Stimulated activated CD4-positive, alpha-beta T cell treated with anti-CD3 and anti-CD28 coated beads, Interleukin-15, amount 100 ng/mL, for 24 hours (primary cell): ENCODE measurements at regions not wholly inside any gene's neighbourhood (a gene's known extent, or its start where the extent isn't known, plus 50 kb on each side); places are given as distances from the start of the nearest gene placed in this dataset.
"Not testable (repeated sequence)": the region's sequence is repeated elsewhere in the genome, so short reads cannot be mapped to it uniquely, and the experiment has no call there.

ENCODE experiments used
- DNase-seq: peaks from one replicate; pipeline ENCODE4 v3.0.0-alpha.2; 2020

DNA sequence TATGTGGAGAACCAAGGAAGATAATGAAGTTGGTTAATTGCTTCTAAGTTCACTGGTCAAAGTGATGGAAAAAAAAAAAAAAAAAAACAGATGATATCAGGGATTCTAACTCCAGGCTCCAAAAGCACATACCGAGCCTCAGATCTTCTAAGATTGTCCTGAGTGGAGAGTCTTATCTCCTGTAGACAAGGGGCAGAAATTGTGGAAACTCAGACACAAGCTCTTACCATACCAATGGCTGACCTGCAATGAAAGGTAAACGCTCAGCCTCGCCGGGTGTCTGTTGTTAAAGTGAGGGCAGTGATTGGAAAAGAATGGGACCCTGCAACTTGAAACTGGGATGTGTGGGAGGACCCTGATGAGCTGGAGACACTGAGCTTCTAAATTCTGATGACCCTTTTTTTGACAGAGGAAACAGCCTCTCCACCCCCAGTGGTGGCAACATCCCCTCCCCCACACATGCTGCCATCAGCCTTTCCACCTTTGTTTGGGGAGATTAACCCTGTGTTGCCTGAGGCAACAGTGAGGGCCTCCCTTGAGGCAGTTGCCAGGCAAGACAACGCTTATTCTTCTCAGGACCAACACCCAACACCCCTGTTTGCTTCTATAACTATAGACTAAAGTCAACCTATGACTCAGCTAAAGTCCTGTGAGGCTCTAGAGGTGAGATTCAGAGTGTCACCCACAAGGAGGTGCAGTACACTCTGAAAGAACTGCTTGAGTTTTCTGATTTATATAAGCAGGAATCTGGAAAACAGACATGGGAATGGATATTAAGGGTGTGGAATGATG is 154.0 kb downstream of the THBS2 start:
- no peak for DNase-seq

DNA sequence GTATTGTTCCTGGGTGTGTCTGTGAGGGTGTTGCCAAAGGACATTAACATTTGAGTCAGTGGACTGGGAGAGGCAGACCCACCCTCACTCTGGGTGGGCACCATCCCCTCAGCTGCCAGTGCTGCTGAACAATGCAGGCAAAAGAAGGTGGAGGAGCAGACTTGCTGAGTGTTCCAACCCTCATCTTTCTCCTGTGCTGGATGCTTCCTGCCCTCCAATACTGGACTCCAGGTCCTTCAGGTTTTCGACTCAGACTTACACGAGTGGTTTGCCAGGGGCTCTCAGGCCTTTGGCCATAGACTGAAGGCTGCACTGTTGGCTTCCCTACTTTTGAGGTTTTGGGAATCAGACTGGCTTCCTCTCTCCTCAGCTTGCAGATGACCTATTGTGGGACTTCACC is 155.0 kb downstream of the THBS2 start:
- DNase-seq = not testable (repeated sequence)

DNA sequence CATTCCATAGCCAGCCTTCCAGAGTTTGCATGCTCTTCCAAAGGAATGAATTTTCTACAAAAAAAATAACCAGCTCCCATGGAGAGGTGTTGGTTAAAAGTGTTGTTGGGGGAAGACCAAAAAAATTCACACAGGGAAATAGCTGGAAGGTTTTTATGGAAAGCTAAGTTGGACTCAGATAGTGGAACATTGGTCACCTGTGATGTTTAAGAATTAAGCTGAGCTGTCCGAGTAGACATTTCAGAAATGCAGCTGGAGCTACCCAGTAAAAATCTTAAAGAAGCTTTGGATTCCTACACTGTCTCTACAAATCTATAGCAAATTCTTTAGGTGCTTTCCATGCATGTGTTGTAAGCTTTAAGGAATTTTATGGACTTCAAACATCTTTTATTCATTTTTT is 155.5 kb downstream of the THBS2 start:
- no peak for DNase-seq

DNA sequence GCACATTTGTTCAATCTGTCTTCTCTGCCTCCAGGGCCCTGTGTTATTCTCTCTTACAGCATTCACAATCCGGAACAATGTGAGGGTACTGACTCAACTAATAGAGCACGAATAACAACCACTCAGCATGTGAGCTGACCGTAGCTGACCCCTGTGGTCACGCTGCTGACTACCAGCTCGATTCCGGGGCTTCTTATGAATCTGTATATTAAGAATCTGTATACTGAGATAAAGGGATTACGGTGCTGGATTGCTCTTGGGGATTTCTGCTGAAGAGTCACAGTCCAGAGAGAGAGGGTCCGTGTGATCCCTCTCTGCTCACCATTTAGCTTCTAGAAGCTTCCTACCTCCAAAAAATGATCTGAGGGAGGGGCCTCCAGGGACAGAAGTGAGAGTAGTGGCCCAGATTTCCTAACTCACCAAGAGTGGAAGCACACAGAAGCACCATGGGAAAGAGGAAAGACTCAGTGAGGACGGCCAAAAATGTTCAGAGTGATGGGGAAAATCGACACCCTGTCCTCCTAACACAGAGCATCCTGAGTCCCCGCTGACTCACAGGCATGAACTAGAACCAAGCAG is 156.2 kb downstream of the THBS2 start:
- DNase-seq = no peak

DNA sequence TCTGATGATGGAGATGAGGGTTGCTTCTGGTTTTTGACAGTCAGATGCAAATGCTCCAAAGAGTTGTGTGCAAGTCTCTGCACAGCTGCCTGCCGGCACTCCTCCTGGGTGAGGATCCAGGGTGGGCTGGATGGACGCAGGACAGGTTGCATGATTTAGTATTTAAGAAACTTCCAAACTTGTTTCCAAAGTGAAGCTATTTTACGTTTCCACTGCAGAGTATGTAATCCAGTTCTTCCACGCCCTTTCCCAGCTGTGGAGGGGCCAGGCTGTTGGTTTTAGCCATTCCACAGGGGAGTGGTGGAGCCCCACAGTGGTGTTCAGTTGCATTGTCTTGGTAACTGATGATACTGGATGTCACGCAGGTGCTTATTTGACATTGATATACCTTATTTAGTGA is 157.3 kb downstream of the THBS2 start:
- no peak for DNase-seq

DNA sequence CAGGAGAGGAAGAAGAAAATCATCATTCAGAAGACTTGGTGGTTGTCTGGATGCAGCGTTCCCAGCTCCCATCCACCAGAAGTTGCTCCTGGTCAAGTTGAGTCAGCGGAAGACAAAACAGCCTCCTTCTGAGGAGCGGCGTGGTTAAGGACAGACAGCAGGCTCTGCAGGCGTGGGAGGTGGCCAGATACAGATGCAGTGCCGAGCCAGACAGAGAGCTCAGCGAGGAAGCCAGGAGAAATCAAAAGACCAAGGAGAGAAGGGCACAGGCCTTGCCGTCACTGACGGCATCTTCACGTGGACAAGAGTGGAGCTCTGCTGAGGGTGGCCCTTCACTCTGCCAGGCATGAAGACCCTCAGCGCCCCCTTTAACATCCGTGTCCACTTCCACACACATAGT is 158.5 kb downstream of the THBS2 start:
- no peak for DNase-seq

DNA sequence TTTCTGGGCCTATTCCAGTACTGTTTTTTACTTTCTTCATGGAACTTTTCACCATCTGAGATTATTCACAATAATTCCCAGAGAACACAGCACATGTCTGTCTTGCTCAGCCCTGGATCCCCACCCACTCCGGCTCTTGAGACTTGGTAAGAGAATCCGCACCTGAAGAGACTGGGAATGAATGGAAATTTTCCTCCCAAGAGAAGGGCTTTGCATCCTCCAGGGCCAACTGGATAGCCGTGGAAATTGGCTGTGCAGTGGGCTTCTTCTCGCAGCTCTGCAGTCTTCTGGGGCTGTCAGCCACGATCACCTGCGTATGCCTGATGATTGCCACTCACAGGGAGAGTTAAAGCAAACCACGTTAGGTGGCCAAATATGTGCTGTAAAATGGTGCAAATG is 159.1 kb downstream of the THBS2 start:
- DNase-seq = no peak

DNA sequence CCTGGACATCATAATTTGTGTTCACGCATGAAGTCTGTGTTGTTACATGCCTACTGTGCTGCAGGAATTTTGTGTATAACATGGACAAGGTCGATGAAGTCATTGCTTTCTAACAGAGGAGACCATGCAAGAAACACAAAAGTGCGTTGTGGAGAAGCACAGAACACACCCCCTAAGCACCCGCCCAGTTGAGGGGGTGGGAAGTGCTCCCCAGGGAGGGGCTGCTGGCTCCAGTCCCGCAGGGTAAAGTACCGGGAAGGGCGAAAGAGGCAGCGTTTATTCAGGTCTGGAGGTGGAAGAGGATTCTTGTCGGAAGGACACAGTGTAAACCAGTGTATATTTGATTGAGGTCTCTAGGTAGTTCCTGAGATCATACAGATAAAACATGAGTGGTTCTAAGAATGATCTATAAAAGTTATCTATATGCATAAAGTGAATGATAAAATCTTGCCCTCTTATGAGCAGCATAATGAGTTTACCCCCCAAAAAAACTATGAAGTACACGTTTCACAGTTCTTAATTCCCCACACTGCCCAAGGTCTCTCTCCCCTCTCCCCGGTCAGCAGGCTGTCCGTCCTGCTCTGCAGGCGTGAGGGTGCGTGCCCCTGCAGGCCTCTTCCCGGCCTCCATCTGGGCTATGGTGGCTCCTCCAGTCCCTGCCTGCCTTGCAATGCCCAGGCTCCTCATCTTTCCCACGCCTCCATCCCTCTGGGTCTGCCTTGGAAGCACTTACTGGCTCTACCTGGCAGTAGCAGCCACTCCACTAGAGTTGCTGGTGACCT is 159.7 kb downstream of the THBS2 start:
- DNase-seq = no peak

DNA sequence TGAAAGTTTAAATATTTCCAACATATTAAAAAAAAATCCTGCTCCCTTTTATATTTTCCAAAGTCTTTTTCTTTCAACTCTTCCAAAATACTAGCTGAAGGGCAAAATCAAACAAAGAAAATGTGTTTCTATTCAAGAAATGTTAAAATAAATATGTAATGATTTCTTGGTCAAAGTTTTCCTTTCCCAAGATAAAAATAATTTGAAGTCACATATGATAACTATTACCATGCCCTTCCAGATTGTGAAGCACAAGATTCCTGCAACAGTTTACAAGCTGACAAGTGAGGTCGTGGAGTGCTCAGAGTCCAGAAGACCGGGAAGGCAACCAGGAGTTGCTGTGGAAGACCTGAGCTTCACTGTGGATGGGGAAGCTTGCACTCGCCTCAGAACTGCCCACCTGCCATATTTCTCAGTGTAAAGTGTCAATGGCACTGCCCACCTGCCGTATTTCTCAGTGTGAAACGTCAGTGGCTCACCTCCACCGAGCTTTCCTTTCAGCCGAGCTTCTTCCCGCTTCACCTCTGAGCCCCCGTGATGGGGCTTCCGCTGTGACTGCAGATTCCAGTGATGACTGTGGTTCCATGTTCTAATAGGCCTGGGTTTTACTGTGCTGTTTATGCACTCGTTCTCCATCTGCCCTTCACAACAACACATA is 160.5 kb downstream of the THBS2 start:
- no peak for DNase-seq

DNA sequence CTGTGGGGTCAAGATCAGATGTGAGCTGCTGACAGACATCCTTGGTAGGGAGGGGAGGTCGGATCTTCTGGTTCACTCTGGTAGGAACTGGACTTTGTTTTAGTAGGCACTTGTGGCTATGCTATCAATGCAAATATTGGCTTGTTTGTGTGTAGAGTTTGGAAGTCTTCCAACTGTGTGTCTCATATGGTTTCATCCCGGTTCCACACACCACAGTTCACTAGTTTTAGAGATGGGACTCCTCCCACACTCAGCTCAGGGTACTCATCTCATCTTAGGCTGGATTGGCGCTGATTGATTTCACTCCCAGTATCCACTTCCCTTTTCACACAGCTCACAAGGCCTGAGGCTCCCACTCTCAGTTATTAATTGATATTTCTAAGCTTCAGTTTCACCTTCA is 161.3 kb downstream of the THBS2 start:
- no peak for DNase-seq

DNA sequence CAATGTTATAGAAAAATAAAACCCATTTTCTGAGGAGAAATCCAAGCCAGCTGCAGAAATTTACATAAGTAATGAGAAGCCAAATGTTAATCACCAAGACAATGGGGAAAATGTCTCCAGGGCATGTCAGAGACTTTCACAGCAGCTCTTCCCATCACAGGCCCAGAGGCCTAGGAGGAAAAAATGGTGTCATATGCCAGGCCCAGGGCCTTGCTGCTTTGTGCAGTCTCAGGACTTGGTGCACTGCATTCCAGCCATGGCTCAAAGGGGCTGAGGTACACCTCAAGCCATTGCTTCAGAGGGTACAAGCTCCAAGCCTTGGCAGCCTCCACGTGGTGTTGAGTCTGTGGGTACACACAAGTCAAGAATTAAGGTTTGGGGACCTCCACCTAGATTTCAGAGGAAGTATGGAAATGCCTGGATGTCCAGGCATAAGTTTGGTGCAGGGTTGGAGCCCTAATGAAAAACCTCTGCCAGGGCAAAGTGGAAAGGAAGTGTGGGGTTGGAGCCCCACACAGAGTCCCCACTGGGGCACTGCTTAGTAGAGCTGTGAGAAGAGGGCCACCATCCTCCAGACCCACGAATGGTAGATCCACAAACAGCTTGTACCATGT is 163.0 kb downstream of the THBS2 start:
- not testable (repeated sequence) for DNase-seq

DNA sequence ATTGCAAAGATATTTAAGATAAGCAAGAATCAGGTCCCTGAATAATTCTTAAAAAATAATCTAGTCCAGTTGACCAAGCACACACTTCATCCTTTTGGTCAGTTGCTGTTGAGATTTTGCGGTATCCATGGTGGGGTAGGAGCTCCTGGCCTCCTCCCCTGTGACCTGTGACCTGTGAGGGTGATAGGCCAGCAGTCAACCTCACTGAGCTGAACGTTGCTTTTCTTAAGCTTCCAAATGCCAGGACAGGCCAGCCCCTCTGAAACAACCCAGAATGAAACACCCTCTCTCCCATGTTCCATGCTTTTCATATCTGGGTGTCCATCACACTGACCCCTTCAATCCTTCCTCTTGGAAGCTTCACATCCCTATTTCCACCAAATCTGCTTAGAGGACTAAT is 164.9 kb downstream of the THBS2 start:
- DNase-seq = no peak

DNA sequence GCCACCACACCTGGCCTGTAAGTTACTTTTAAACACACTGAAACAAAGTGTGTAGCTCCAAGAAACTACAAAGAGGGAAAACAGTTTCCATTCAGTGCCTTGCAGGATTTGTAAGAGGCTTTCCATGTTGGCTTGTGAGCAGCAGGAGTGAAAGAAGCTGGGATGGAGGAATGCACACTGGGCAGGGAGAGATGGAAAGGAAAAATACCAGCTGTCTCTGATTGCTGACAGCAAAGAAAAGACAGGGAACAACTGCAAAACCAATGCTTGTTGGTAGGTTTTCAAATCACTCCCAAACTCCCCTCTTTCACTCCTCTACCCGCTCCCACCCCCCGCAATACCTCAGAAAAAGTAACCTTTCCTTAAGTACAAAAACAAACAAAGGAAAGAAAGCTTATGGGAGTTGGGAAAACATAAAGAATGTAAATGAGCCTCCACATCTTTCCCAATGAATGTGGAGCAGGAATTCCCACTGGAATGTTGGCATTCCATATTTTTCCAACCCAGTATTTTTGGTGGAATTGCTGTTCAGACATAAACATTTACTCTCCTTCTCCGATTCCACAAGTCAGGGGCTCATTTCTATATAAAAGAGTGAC is 166.1 kb downstream of the THBS2 start:
- DNase-seq = no peak

DNA sequence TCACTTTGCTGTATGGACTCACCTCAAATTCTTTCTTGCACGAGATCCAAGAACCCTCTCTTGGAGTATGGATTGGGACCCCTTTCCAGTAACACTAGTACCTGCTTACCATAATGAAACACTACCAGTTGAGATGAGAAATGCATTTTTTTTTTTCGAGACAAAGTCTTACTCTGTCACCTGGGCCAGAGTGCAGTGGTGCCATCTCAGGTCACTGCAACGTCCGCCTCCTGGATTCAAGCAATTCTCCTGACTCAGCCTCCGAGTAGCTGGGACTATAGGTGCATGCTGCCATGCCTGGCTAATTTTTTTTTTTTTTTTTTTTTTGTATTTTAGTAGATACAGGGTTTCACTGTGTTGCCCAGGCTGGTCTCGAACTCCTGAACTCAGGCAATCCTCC is 167.0 kb downstream of the THBS2 start:
- not testable (repeated sequence) for DNase-seq

DNA sequence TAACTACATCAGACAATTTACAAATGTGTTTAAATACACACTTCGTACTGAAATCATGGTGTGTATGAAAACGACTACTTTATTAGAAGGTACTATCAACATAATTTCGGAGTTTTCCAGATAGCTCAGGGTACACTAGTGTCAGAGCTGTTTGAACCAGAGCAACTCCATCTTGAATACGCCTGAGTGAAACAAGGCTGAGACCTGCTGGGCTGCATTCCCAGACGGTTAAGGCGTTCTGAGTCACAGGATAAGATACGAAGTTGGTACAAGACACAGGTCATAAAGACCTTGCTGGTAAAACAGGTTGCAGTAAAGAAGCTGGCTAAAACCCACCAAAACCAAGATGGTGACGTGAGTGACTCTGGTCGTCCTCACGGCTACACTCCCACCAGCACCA is 167.6 kb downstream of the THBS2 start:
- DNase-seq = no peak

DNA sequence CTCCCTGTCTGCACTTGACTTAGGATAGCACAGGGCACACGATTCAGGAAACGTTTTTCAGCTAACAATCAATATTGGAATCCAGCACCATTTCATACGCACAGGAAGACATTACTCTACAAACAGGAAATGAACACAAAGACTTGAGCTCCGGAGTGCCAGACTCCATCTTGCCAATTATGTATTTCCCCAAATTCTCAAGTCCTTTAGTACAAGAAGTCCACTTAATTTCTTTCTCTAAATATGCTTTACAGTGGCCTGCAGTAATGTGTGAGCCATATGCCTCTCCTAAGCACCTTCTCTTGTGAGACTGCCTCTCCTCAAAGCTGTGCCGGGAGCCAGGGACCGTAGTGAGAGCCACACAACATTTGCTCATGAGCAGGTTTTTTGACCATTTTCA is 168.2 kb downstream of the THBS2 start:
- DNase-seq = no peak

DNA sequence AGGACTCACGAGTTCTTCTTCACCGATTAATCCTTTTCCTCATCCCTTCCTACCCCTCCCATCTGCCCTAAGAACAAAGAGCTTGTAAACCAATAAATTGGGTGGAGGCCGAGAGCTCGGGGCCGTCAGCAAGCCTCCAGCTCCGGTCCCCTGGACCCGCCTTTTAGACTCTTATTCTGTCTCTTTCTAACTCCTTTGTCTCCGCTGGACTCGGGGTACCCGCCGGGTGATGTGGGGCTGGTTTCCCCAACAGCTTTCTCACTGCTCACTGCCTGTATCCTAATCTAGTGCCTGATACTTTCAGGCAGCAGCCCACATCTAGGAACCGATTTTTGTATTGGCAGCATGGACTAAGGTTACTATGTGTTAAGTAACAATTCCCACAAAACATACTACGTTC is 169.1 kb downstream of the THBS2 start:
- DNase-seq = not testable (repeated sequence)

DNA sequence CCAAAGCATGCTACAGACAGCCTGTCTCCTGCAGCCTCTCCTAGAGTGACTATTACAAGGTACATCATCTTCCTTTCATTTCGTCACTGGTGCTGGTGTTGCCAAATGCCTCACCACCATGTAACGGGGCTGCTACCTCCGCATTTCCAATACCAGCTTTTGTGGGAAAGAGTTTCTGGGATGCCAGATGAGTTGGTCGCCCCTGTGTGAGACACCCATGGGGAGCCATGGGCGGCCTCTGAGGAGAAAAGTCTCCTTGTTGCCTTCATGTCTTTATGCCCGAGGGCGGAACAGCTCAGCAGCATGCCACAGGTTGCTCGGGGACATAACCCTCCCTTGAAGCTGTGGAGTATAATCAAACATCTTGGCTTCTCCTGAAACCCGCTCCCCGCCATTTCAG is 169.6 kb downstream of the THBS2 start:
- DNase-seq = no peak

DNA sequence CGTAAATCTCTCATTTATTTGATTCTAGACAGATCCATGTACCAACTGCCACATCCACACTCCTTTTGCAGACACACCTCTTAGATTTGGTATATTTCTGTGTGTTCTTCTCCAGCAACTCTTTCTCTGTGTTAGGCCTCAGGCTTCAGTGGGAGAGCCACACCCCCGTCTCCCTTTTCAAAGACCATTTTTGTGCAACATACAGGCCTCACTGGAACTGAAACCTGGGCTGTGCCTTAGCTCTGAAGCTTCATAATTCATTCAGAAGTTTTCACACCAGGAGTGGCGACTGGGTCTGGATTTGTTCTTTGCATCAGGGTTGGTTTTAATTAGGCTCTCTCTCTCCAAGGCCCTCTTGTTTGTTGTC is 170.2 kb downstream of the THBS2 start:
- DNase-seq = no peak

DNA sequence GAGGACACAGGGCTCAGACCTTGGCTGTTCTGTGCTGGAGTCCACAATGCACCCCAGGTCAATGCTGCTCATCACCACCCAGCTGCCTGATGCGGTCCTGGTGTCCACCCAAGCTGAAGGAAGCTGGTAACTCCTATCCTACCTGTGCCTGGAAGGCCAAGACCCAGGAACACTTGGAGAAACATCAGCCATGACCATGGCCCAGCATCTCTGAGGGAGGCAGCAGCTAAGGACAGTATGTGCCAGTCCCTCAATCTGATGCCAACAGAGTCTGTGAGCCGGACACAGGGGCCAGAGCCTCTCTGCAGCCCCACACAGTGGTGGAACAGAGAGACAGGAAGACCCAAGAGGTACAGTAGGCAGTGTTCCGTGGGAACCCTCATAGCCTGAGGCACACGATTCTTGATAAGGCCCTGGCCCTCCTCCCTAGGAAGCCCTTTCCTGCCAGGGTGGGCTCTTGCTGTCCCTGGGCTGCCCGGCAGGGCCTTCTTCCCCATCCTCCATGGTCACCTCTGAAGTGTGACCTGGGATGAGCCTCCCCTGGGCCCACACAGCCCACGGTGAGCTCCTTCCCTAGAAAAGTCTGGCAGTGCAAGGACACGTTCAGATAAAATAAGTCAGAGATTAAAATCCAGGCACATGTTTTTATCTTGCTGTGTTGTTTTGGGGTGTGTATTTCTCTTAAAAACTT is 170.7 kb downstream of the THBS2 start:
- no peak for DNase-seq

DNA sequence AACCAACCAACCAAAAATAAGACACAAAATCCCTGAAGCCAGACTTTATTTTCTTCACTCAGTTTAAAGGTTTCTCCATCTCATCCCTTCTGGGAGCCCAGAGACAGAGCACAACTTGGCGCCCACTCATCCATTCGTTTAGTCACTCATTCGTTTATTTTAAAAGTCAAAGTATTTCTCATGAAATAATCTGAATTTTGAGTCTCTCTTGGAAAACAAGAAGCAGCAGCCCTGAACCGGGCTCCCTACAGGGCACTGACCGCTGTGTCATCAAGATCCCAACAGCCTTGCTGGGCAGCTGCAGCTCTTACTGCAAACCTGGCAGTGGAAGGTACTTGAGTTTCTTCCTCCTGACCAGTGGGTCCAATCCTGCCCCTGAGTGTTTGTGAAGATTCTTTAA is 171.6 kb downstream of the THBS2 start:
- no peak for DNase-seq

DNA sequence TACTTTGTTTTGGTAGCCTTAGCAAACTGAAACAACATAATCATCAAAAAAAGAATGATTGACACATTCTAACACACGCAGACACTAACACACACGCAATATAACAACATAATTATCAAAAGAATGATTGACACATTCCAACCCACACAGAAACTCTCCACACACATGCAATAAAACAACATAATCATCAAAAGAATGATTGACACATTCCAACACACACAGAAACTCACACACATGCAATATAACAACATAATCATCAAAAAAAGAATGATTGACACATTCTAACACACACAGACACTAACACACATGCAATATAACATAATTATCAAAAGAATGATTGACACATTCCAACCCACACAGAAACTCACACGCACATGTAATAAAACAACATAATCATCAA is 172.4 kb downstream of the THBS2 start:
- DNase-seq = no peak
